Panc1 (cell line): ENCODE measurements at regions not wholly inside any gene's neighbourhood (a gene's known extent, or its start where the extent isn't known, plus 50 kb on each side); places are given as distances from the start of the nearest gene placed in this dataset.

Experiments used
- ATAC-seq: fragments of 200-7000 bp; cut with Tn5 transposase; 2 replicates; pipeline ENCODE4 v1.9.1; 2020; ENCODE audit warnings: mild to moderate bottlenecking, moderate library complexity
- BruUV-seq: library from RNA; stranded (reverse); fragments of 400-500 nt; replicated peaks from 2 replicates; lab custom pipeline; 2021; lab: Mats Ljungman, UMichigan
- CTCF ChIA-PET: fragments of 300-600 bp; sonication (Branson Sonifier 250); formaldehyde crosslinking; loops from one replicate; lab custom pipeline; 2022; ENCODE audit warnings: antibody characterized with exemption; lab: Charles Lee
- POLR2A ChIA-PET: fragments of 300-600 bp; sonication (Branson Sonifier 250); formaldehyde crosslinking; loops from one replicate; lab custom pipeline; 2022; ENCODE audit warnings: antibody characterized with exemption; lab: Charles Lee
- DNase-seq: peaks from one replicate; pipeline ENCODE4 v3.0.0-alpha.2; 2010; ENCODE audit warnings: low read depth, low spot score
- H3K27ac ChIP-seq: 2 replicates; pipeline ENCODE4 v1.5.1; 2011; ENCODE audit warnings: mild to moderate bottlenecking, low read length, inconsistent platforms
- H3K27me3 ChIP-seq: fragments of 200-500 bp; sonication (Bioruptor generic); 2 replicates; pipeline ENCODE4 v1.6.0; 2014; ENCODE audit warnings: low read length, inconsistent platforms; ENCODE audit not compliant: control insufficient read depth, insufficient read depth
- H3K36me3 ChIP-seq: fragments of 200-500 bp; sonication (Bioruptor generic); 2 replicates; pipeline ENCODE4 v1.5.1; 2014; ENCODE audit warnings: inconsistent platforms, mild to moderate bottlenecking, low read length, moderate library complexity; ENCODE audit not compliant: control insufficient read depth, insufficient read depth
- H3K4me1 ChIP-seq: 2 replicates; pipeline ENCODE4 v1.5.1; 2011; ENCODE audit warnings: inconsistent platforms, mild to moderate bottlenecking, low read length, moderate library complexity; ENCODE audit not compliant: control insufficient read depth, insufficient read depth
- H3K4me3 ChIP-seq, 2 experiments: 2 replicates each; pipeline ENCODE4 v1.5.1; 2011 to 2012; ENCODE audit warnings: low read depth in 2 of 2, low read length in 2 of 2, mild to moderate bottlenecking in 2 of 2, inconsistent platforms in 1 of 2, moderate library complexity in 1 of 2
- H3K9me3 ChIP-seq: fragments of 200-500 bp; sonication (Bioruptor generic); 2 replicates; pipeline ENCODE4 v1.5.1; 2014; ENCODE audit warnings: low read depth, mild to moderate bottlenecking, inconsistent platforms, low read length, moderate library complexity; ENCODE audit not compliant: control insufficient read depth, insufficient read depth
- CTCF ChIP-seq: fragments of 450-650 bp; IDR thresholded peaks from 2 replicates; pipeline ENCODE4 v1.5.1; 2017; ENCODE audit warnings: mild to moderate bottlenecking
- POLR2AphosphoS5 ChIP-seq: IDR thresholded peaks from 2 replicates; pipeline ENCODE4 v1.6.1; 2012; ENCODE audit warnings: mild to moderate bottlenecking, low read depth, low read length, moderate library complexity
- REST ChIP-seq, 2 experiments: IDR thresholded peaks; 2 replicates each; pipeline ENCODE4 v1.6.1; 2011 to 2012; ENCODE audit warnings: low read depth in 2 of 2, control low read depth in 1 of 2, low read length in 1 of 2, mild to moderate bottlenecking in 1 of 2, moderate library complexity in 1 of 2; ENCODE audit not compliant: insufficient read depth in 1 of 2
- SIN3A ChIP-seq: IDR thresholded peaks from 2 replicates; pipeline ENCODE4 v1.6.1; 2012; ENCODE audit warnings: low read depth, mild to moderate bottlenecking, low read length, moderate library complexity, borderline replicate concordance; ENCODE audit not compliant: insufficient read depth
- TCF7L2 ChIP-seq: IDR thresholded peaks from 2 replicates; pipeline ENCODE4 v1.6.1; 2011; ENCODE audit warnings: mild to moderate bottlenecking, low read depth, low read length, inconsistent platforms
- in situ Hi-C: cut with HindIII; loops from 2 replicates; pipeline ENCODE4 v1.10.0; 2016; ENCODE audit warnings: low sequenced_read_pairs, low pct_unique_long_range_greater_than_20kb
- intact Hi-C: fragments of 100-400 bp; cut with micrococcal nuclease; formaldehyde crosslinking; loops from one replicate; pipeline ENCODE4 v1.10.0; 2022; ENCODE audit not compliant: unreplicated experiment

- in situ Hi-C loops (no loop called here), intact Hi-C loops (no loop called here)
- Histone ChIP-seq H3K27ac (no peak overlapping the region), H3K27me3 (no peaks in the 10 kb centered on the region), H3K4me3 (no peak overlapping the region), H3K36me3 (no peaks in the 10 kb centered on the region), H3K4me1 (no peaks in the 10 kb centered on the region), H3K9me3 (no peaks in the 10 kb centered on the region)
- ChIA-PET POLR2A (no interaction called here), CTCF (no interaction called here)
- no peak for ATAC-seq
- no TSS peak for BruUV-seq
- DNase-seq, result no peak
- TF ChIP-seq POLR2AphosphoS5 (no peak), REST (IDR thresholded peaks at IDR 0.05; ENCODE audit: insufficient read depth in 1 of 2, low read depth in 2 of 2, low read length in 1 of 2) (no peak), TCF7L2 (no peak), SIN3A (no peak), CTCF (no peak)
Measured at GRCh38 chr13:83621765-83622421, 260.4 kb downstream of the SLITRK1 start.

- Histone ChIP-seq H3K4me1 (no peaks in the 10 kb centered on the region), H3K27me3 (no peaks in the 10 kb centered on the region), H3K4me3 (no peak overlapping the region), H3K36me3 (no peaks in the 10 kb centered on the region), H3K27ac (no peak overlapping the region), H3K9me3 (no peaks in the 10 kb centered on the region)
- intact Hi-C loops (no loop called here), in situ Hi-C loops (no loop called here)
- BruUV-seq, result no TSS peak
- DNase-seq, result no peak
- no peak for ATAC-seq
- ChIA-PET POLR2A (no interaction called here), CTCF (no interaction called here)
- TF ChIP-seq SIN3A (no peak), POLR2AphosphoS5 (no peak), CTCF (no peak), TCF7L2 (no peak), REST (IDR thresholded peaks at IDR 0.05; ENCODE audit: insufficient read depth in 1 of 2, low read depth in 2 of 2, low read length in 1 of 2) (no peak)
Measured at GRCh38 chr13:83620530-83621220, 261.6 kb downstream of the SLITRK1 start.
